ENCODE measurements at regions not wholly inside any gene's neighbourhood (a gene's known extent, or its start where the extent isn't known, plus 50 kb on each side); places are given as distances from the start of the nearest gene placed in this dataset.

DNA sequence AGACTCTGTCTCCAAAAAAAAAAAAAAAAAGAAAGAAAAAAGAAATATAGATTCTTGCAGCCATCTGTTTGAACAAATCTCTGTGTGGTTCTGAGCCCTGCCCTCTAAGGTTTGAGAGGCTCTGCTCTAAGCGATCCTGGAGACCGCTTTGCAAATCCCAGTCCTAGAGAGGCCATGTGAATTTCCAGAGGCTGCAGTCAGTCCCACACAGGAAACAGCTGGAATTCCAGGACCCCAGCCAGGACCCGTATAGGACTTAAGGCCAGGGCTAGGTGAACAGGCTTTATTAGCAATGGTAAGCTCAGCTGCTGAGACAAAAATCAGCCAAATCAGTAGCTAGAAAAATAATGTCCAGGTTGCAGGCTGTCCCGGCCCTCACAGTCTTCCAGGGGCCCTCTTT, 154.8 kb downstream of the RPS24 start:
- no peak for DNase-seq

DNA sequence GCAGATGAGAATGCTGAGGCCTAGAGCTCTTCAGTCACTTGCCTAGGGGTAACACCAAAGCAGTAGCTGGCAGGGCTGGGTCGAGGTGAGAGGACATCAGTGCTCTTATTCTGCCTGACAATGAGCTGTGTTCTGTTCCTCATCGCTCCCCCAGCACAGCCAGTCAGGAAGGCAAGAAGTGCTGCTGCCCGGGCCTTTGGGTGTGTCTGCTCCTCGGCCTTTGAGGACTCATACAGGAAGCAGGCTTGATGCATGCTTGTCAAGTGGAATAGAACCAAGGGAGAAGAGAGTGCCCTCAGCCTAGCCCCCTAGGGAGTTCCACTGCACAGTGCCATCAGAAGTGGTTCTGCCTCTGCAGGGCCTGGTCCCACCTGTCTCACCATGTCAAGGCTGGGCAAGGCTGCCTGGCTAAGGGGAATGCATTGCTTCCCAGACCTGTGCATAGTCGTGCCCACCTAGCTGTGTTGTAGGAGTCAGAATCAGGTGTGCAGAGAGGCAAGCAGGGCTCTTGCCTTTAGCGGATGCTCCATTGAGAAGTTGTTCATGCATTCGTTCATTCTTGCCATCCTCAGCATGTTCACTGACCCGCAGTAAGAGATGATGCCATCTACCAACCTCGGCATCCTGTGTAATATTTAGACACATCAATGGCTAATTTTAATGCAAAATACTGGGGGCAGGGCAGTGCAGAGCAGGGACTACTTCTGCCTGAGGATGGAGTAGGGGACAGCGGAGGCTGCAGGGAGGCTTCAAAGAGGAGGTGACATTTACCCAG, 156.6 kb downstream of the RPS24 start:
- DNase-seq, result no peak

DNA sequence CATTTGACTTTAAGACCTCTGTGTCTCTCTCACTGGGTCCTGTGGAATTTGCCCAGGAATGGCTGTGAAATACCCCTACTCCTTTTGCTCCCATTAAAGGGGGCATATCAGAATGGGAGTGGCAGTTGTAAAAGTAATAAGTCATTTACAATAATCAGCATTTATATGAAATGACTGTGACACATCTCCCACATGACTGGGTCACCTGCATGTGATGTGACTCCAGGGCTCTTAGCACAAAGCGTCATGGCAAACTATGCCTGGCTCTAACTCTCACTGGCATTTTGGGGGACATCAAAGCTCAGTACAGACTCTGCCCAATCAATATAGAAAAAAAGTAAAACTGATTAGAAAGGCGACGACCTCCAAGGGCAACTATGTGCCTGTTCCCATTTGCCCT, 157.6 kb downstream of the RPS24 start:
- no peak for DNase-seq

DNA sequence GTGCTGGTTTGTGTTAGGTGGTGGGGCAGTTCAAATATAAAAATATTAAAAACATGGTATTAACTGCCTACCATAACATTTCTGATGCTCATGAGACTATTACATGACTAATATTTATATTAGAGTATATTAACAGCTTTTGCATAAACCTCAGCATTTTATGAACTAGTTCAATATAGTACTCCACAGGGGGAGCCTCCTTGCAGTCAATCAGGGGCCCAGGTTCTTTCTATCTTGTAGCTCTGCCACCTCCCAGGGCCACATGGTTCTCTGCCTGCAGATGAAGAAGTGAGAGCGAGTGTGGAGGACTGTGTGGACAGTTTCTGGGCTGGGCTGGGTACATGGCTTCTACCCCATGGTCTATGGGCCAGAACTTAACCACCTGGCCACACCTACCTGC, 159.5 kb downstream of the RPS24 start:
- DNase-seq, result no peak

DNA sequence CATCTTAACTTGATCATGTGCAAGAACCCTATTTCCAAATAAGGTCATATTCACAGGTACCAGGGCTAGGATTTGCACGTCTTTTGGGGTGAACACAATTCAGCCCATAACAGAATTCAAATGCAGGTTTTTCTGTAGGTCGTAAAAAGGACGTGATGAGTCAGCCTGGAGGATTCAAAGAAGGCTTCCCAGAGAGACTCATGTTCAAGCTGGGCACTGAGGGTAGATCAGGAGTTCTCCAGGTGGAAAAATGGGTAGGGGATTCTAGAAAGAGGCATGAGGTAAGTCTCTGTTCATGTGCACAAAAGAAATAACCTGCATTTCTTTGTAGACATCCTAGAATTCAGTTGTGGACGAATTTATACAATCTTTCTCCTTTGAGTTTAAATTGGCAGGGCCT, 160.4 kb downstream of the RPS24 start:
- DNase-seq, result no peak

DNA sequence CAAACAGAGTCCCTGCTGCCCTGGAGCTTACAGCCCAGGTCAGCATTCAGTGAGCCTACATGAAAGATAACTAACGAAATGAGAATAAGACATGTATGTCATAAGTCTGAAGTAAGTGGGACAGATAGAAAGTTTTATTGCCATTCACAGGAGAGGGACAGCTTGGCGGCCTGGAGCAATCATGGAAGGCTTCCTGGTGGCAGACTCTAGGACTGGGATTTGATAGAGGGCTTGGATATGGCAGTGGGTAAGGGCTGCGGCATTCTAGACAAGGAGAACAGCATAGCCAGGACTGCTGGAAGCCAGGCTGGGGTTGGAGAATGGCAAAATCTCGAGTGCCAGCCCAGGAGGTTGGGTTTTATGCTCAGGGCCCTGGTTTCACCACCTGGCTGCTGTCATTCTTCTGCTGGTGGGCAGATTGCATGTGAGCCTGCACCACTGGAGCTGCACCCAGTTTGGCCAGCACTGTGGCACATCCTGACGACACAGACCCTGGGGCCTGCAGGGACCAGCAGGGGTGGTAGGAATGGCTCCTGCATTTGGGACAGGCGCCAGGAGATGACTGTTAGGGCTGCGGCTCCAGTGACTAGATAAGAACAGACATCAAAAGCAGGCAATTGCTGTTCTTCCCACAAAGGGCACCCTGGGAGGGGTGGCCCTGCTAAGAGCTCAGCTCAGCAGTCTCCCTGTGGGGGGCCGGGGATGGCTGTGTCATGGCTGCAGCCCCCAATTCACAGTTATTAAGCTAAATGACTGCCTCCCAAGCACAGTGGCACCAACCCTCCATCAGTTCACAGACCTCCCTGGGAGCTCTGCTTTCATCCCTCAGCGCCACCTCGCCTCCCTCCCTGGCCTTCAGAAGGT, 161.1 kb downstream of the RPS24 start:
- DNase-seq, result peak; percentile 61

DNA sequence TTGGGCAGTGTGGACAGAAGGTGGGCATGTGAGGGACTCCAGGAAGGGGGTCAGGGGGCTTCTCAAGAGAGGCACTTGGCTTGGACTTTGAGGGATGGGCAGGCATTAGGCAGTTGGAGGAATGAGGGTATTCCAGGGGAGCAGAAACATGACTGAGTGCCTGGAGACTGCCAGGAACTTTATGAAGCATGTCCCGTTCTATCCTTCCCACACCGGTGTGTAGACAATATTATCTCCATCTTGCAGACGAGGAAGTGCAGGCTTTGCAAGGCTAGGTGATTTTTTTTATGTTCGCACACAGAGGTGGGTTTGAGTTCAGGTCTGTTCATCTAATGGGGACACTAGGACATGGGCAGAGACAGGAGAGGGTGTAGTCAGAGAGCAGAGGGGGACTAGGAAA, 162.7 kb downstream of the RPS24 start:
- no peak for DNase-seq

- no peak for DNase-seq
These were observed 163.3 kb downstream of the RPS24 start for GRCh38 chr10:78196964-78197363.

GRCh38 chr10:78197628-78198272, 164.1 kb downstream of the RPS24 start:
- no peak for DNase-seq

- no peak for DNase-seq
These were observed 165.5 kb downstream of the RPS24 start for GRCh38 chr10:78199005-78199725.

DNA sequence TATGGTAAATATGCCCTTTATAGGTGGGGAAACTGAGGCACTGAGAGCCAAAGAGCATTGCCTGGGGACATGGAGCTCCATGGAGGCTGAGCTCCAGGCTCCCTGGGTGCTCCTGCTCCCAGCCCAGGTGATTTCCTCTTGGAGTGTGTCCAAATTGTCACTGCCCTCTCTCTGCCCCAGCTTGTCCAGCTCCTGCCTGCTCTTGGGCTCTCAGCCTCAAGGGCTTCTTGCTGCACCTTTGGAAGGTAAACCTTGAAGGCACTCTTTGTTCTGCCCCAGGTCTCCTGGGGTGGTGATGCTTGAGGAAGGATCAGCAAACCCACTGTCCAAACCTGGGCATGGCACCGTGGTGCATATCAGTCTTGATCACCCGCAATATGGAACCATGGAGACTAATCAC, 166.1 kb downstream of the RPS24 start:
- DNase-seq, result no peak

DNA sequence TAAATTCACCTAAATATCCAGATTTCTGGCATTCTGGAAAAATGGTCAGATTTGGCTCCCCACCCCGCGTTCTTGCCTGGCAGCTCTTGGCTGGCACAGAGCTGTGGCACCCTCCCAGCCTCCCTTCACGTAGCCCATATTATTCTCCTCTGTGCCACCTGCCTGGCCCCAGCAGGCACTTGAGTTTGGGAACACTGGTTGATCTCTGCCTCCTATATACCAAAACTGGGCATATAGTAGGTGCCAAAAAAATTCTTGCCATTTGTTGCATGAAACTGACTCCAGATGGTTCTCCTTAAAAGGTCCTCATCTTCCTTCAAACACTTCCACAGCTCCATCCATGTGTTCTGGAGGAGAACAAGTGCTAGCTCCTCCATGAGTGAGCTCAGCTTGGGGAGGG, 167.0 kb downstream of the RPS24 start:
- no peak for DNase-seq

DNA sequence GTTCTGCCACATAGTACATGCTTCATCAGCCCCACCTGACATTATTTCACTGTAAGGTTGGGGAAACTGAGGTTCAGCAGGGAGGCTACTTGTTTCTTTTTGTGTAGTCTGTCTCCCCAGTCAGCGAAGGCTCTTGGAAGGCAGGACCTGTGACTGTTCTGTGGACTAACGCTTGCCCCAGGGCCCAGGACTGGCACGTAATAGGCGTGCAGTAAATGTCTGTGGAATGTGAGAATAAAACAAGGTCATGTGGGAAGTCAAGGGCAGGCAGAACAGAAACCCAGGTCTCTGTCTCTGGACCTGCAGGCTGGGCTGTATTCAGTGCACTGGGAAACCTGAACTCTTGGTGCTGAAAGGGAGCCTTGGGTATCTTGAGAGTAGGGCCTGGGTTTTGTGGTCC, 168.7 kb downstream of the RPS24 start:
- DNase-seq, result no peak

DNA sequence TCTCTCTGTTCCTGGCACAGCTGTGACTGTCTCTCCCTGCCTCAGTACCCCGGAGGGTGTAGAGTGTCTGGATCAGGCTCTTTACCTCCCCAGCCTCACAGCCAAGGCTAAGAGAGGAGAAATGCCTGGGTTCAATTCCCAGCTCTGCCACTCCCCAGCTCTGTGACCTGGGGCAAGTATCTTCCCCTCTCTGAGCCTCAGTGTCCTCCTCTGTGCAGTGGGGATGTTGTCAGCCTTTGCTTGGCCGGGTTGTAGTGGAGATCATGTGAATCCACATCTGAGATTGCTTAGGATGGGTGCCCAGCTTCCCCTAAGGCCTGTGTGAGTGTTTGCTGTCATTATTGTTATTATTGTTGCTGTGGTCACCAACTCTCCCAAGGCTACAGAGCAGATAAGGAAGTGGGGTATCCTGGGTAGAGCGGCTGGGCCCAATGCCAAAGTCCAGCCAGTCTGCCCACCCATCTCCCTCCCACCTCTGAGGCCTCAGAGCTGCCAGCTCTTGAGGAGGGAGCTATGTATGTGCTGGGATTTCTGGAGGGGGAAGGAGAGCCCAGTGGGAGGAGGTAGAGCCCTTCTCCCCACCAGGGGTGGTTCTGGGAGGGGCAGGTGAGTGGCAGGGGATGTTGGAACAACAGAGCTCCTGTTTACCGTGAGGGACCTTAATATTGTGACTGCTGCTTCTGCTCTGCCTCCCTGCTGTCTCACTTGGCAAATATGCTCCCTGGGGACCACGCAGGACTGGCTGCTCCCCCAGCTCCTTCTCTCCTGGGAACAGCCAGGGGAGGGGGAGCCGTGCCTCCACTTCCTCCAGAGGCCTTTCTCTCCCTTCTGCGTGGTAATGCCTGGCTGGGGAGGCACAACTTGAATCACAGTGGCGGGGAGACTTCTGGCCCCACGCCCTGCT, 170.5 kb downstream of the RPS24 start:
- no peak for DNase-seq

DNA sequence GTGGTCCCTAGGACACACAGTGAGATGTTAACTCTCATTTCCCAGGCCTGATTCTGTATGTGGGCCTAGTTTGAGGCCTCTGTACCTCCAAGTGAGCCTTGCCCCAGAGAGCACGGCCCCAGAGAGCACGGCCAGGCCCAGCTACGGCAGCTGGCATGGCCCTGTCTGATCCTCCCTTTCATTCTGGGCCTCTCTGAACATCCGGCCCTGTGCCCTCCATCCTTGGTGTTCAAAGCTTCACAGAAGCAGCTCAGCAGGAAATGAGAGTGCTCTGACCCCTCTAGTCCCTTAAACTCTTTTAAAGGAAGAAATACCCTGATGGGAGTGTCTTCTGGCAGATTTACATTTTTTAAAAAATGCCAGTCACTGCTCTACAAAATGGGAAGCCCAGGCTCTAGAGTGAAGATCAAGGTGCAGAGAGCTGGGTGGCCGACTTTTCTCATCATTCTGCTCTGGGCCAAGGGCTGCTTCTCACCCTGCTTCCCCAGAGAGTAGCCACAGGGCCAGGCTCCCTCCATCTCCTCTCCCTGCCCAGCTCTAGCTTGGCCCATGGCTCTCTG, 171.9 kb downstream of the RPS24 start:
- no peak for DNase-seq

GRCh38 chr10:78207216-78207615, 173.6 kb downstream of the RPS24 start:
- no peak for DNase-seq

DNA sequence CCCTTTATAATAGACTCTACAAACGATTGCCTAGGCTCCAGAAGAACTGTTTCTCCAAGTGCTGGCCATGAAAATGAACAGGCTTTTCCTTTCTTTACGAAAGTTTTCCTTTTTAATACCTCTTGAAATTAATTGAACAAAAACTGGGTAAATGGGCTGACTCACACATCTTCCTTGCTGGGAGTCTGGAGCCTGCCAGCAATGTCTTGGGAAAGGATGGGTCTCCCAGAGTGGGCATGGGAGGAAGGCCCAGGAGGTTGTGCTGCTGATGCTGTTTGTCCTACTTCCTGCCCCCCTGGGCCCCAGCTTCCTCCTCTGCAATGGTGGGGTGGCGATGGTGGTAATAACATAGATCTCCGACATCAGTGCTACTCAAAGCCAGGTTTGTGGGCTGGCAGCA, 174.1 kb downstream of the RPS24 start:
- no peak for DNase-seq

DNA sequence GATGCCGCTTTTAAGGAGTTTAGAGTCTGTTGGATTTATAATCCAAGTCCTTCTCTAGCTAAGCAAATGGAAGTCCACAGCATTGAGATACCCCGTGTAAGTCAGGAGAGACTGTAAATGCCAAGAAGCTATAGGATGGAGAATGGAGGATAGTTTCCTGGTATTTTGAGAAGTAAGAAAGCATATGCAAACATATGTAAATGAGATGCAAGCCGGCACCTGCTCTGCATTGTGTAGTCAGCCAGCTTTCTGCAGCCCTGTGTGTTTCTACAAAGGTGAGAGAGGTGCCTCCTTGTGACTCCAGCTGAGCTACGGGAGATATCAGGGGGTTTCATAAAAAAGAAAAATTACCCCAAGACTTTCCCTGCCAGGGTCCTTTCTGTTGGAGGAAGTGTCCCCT, 176.3 kb downstream of the RPS24 start:
- DNase-seq, result no peak

DNA sequence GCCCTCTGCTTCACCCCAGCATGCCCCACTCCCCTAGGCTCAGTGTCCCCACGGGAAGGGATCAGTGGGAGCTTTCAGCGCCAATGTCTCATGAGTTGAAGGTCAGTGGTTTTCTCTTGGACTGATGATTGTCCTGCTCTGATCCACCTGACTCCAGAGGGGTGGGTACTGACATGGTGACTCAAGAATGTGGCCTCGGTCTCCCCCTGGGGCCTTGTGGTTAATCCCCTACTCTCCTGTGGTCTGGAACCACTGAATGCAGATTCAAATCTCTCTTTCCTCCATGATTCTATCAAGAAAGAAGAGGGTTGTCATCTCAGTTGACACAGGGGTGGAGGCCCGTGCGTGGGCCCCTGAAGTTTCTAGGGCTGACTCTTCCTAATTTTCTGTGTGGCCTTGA, 176.9 kb downstream of the RPS24 start:
- DNase-seq, result no peak

DNA sequence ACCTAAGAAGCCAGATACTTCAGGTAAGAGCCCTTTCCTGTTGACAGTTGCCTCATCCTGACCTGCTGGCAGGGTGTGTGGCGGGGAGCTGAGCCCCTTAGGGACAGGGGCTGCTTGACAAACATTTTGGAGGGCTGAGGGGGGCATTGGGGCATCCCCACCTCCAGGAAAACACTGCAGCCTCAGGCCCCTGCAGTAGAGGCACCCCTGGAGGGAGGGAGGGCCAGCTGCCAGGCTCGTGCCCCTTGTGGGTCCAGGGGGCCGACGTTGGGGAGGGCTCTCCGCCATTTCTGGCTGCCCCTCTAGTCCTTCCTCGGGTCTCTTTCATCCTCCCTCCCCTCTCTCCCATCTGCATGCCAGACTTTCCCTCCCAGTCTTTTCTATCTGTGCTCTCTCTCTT, 177.3 kb downstream of the RPS24 start:
- no peak for DNase-seq

DNA sequence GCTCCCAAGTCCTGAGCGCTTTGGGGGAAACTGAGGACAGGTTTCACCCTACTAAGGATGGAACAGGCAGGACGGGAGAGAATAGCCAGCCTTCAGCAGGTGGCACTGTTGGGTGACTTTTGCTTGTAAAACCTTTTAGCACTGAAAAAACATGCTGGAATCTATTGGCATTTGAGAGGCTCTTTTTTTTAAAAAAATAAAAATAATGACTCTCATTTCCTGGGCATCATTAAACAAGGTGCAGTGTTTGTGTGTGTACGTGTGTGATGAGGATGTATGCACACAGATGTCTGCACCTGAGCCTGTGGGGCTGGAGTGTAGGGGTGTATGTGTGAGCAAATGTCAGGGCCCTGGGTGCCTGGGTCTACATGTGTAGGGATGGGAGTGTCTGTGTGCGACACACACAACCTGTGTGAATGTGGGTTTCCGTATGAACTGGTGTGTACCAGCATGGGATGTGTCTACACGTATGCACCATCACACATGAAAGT, 177.9 kb downstream of the RPS24 start:
- DNase-seq, result peak; percentile 50

Measured in OCI-M1 (cell line).